AG04449 (cell line): ENCODE measurements at regions not wholly inside any gene's neighbourhood (a gene's known extent, or its start where the extent isn't known, plus 50 kb on each side); places are given as distances from the start of the nearest gene placed in this dataset.

Experiments used
- CTCF ChIA-PET: fragments of 350-600 bp; formaldehyde crosslinking; extraction: SDS; loops from one replicate; lab custom pipeline; 2021; ENCODE audit warnings: antibody characterized with exemption; lab: Yijun Ruan, JAX
- POLR2A ChIA-PET: fragments of 400-600, 350-600 bp; formaldehyde crosslinking; extraction: SDS; loops from one replicate; lab custom pipeline; 2020; ENCODE audit warnings: antibody characterized with exemption, inconsistent platforms; lab: Yijun Ruan, JAX
- DNase-seq: peaks from one replicate; pipeline ENCODE4 v3.0.0-alpha.2; 2010; ENCODE audit warnings: low read depth, low spot score
- H3K4me3 ChIP-seq: 2 replicates; pipeline ENCODE4 v1.5.1; 2011; ENCODE audit warnings: low read depth, mild to moderate bottlenecking, control low read depth, low read length
- CTCF ChIP-seq: IDR thresholded peaks from one replicate; pipeline ENCODE4 v1.5.1; 2011; ENCODE audit warnings: mild to moderate bottlenecking, moderate library complexity, low read length, control low read depth, inconsistent platforms; ENCODE audit not compliant: insufficient read depth; ENCODE audit errors: missing control alignments

GRCh38 chr13:111861319-111861718 lies 205.6 kb upstream of the SOX1 start:
- no peak overlapping the region for H3K4me3 ChIP-seq
- POLR2A ChIA-PET: no interaction called here
- DNase-seq: no peak
- CTCF ChIA-PET: no interaction called here
- no peak for TF ChIP-seq CTCF

GRCh38 chr13:111861766-111862366 lies 205.1 kb upstream of the SOX1 start:
- no peak for DNase-seq
- no peak for TF ChIP-seq CTCF
- CTCF ChIA-PET: no interaction called here
- POLR2A ChIA-PET: no interaction called here
- no peak overlapping the region for H3K4me3 ChIP-seq

- TF ChIP-seq CTCF: no peak
- DNase-seq: no peak
- H3K4me3 ChIP-seq: no peak overlapping the region
- POLR2A ChIA-PET: no interaction called here
- CTCF ChIA-PET: no interaction called here
These were observed 203.8 kb upstream of the SOX1 start for GRCh38 chr13:111862836-111863815.

GRCh38 chr13:111864566-111864965 lies 202.4 kb upstream of the SOX1 start:
- DNase-seq: no peak
- CTCF ChIA-PET: no interaction called here
- no peak for TF ChIP-seq CTCF
- POLR2A ChIA-PET: no interaction called here
- no peak overlapping the region for H3K4me3 ChIP-seq

GRCh38 chr13:111865046-111865445 lies 201.9 kb upstream of the SOX1 start:
- no peak for DNase-seq
- TF ChIP-seq CTCF: no peak
- CTCF ChIA-PET: no interaction called here
- no peak overlapping the region for H3K4me3 ChIP-seq
- POLR2A ChIA-PET: no interaction called here

GRCh38 chr13:111865826-111866225 lies 201.1 kb upstream of the SOX1 start:
- H3K4me3 ChIP-seq: no peak overlapping the region
- no peak for DNase-seq
- POLR2A ChIA-PET: no interaction called here
- TF ChIP-seq CTCF: no peak
- CTCF ChIA-PET: no interaction called here
